GM10266 (cell line): ENCODE measurements at regions not wholly inside any gene's neighbourhood (a gene's known extent, or its start where the extent isn't known, plus 50 kb on each side); places are given as distances from the start of the nearest gene placed in this dataset.

Source experiments
- DNase-seq: peaks from one replicate; pipeline ENCODE4 v3.0.0; 2012; ENCODE audit errors: extremely low spot score
- TF ChIP-seq, protein P1 (sequence below): IDR thresholded peaks from 2 replicates; pipeline ENCODE4 v1.5.1; 2012; ENCODE audit warnings: mild to moderate bottlenecking, low read depth; ENCODE audit not compliant: control insufficient read depth, insufficient read depth; ENCODE audit errors: missing control alignments

DNA sequence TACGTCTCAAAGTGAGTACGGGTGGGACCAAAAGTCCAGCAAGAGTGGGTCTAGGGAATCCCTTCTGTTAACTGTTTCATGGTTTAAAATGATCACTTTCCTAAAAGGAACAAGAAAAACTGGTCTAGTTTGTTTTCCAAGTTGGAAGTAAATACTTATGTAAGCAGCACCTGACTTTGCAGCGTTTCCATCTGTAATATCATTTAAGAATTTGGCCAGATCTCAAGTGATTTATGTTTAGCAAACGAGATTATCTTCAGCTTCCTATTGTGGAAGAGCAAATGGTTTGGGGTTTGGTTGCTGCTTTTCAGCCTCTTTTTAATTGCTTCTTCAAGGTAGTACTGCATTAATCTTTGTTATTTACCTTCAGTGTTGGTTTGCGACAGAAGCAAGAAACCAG is 50.4 kb downstream of the FHIP1A start:
- TF ChIP-seq, protein P1, sequence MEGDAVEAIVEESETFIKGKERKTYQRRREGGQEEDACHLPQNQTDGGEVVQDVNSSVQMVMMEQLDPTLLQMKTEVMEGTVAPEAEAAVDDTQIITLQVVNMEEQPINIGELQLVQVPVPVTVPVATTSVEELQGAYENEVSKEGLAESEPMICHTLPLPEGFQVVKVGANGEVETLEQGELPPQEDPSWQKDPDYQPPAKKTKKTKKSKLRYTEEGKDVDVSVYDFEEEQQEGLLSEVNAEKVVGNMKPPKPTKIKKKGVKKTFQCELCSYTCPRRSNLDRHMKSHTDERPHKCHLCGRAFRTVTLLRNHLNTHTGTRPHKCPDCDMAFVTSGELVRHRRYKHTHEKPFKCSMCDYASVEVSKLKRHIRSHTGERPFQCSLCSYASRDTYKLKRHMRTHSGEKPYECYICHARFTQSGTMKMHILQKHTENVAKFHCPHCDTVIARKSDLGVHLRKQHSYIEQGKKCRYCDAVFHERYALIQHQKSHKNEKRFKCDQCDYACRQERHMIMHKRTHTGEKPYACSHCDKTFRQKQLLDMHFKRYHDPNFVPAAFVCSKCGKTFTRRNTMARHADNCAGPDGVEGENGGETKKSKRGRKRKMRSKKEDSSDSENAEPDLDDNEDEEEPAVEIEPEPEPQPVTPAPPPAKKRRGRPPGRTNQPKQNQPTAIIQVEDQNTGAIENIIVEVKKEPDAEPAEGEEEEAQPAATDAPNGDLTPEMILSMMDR: no peak
- DNase-seq: no peak

DNA sequence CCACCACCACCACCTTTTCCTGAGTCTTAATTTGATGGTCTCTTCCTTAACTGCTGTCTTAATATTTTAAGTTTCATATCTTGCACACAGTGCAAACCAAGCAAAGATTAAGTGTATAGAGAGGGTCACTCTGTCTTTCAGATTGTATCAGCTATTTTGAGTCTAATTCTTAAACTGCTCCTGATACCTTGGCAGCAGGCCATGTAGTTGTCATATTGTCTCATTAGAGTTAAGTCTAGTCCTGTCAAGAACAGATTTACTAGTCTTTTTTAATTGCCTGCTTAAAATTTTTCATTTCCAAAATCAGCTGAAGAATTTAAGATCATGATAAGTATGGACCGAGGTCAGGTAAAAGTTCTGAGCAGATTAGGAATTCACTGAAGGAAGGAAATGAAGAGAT is 51.5 kb downstream of the FHIP1A start:
- DNase-seq: no peak
- TF ChIP-seq, protein P1: no peak

DNA sequence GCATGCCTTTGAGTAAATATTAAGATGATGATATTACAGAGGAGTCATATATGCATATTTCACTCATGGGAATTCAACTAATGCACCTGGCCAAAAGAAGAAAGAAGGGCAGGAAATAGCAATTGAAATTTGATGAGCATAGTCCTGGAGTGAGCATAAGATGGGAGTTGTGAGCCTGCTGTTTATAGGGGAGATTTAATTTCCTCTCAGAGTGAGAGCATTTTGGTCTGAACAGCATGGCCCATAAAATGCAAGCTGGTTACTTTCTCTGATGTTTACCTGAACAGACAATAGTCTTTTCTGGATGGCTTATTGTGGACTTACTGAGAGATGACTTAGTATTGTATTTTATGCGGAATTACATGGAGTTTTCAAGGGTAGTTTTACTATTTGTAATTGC is 53.6 kb downstream of the FHIP1A start:
- DNase-seq: no peak
- TF ChIP-seq, protein P1: no peak

DNA sequence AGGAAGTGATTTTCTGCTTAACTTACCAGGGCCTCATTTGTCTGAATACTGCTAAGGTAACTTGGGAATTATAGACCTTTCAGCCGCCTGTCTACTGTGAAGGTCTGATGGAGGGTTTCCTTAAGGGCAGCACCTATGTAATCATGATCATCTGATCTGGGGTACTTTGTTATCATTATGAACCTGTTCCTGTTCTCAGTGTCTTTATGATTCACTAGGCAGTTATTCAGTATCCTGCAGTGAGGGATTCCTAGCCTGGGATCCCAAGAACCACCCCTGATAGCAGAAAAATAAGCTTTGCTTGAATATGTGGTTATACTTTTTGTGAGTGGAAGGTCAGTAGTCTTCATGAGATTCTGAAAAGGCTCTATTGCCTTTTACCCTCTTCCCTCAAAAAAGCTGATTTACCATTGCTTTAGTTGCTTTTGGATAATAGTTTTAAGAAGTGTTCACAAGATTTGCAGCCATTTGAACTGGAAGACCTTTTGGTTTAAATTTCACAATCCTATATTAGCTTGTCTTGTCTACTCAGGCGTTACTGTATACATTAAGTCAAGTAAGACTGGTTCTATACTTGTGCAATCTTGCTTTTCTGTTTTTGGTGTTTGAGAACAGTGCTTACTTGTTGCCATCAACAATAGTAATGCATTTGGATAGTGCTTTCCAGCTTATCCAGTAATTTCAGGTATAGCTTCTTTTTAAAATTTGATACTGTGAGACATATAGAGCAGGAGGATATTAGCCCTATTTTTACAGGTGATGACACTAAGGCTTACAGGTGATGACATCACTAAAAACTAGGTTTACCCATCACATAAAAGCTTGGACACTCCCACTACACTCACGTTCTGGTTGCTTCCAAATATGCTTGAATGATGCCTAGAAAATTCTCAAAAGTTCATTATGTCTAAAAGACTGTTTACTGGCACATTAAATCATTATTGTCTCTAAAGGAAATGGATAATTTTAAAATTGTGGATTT is 60.0 kb downstream of the FHIP1A start:
- no peak for DNase-seq
- TF ChIP-seq, protein P1: no peak

DNA sequence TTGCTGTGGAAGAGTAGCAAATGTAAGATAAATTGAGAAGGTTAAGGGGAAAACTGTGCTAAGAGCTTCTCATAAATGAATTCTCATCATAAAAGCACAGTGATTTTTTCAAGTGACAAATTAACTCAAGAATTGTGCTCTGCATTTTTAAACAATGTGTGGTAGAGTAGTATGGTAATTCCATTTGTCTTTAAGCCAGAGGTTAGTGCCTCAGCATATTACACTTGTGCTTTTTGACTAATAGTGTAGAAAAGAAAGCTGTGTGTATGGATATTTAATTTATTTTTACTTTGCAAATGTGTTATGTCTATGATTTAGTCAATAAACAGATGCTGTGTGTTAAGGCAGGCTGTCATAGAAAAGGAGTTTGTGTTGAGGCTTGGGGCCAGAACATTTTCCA is 61.0 kb downstream of the FHIP1A start:
- TF ChIP-seq, protein P1: no peak
- DNase-seq: no peak

DNA sequence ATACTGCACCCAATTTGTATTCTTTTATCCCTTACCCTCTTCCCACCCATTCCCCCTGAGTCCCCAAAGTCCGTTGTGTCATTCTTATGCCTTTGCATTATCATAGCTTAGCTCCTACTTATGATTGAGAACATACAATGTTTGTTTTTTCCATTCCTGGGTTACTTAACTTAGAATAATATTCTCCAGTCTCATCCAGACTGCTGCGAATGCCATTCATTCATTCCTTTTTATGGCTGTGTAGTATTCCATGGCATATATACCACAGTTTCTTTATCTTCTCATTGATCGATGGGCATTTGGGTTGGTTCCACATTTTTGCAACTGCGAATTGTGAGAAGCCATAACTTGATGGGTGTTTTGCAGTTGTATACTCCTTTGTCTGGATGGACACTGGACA is 62.8 kb downstream of the FHIP1A start:
- no peak for DNase-seq
- TF ChIP-seq, protein P1: no peak

DNA sequence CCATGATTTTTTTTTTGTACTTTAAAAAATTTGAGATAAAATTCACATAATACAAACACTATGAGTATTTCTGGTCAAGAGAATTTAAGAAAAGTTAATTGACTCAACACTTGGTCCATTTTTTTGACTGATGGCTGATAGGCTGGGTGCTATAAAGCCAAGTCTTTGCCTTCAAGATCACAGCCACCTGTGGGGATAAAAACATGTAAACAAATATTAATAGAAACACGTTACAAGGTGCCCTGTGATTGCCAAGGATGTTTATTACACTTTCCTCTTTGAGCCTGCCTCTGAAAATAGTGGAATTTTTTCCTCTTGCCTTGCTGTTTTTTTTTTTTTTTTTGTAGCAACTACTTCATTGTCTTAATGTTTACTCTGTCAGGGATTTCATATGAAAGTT is 63.3 kb downstream of the FHIP1A start:
- TF ChIP-seq, protein P1: no peak
- DNase-seq: no peak
